ENCODE measurements at regions not wholly inside any gene's neighbourhood (a gene's known extent, or its start where the extent isn't known, plus 50 kb on each side); places are given as distances from the start of the nearest gene placed in this dataset.

- DNase-seq (ENCODE audit: low read depth) = no peak
- H3K4me3 ChIP-seq (ENCODE audit: low read length) = no peak overlapping the region
- no peaks in the 10 kb centered on the region for H3K27me3 ChIP-seq (replicated peaks; ENCODE audit: control insufficient read depth, insufficient read depth, low read length)
- H3K4me1 ChIP-seq (ENCODE audit: control insufficient read depth, insufficient read depth, low read length) = peaks cover 21% of the 10 kb centered on the region
- peaks cover 4% of the 10 kb centered on the region for H3K9me3 ChIP-seq (ENCODE audit: control insufficient read depth, low read length)
- H3K36me3 ChIP-seq (ENCODE audit: control insufficient read depth, insufficient read depth, low read length, severe bottlenecking) = no peaks in the 10 kb centered on the region
- no peak overlapping the region for H3K9ac ChIP-seq (ENCODE audit: low read length)
Observed at GRCh38 chr20:39880890-39881289, 808.1 kb downstream of the MAFB start.

- Histone ChIP-seq H3K9me3 (ENCODE audit: control insufficient read depth, low read length) (peaks cover 4% of the 10 kb centered on the region), H3K36me3 (ENCODE audit: control insufficient read depth, insufficient read depth, low read length, severe bottlenecking) (no peaks in the 10 kb centered on the region), H3K27me3 (replicated peaks; ENCODE audit: control insufficient read depth, insufficient read depth, low read length) (no peaks in the 10 kb centered on the region), H3K9ac (ENCODE audit: low read length) (no peak overlapping the region), H3K4me3 (ENCODE audit: low read length) (no peak overlapping the region), H3K4me1 (ENCODE audit: control insufficient read depth, insufficient read depth, low read length) (peaks cover 16% of the 10 kb centered on the region)
- peak; percentile 27 for DNase-seq (ENCODE audit: low read depth)
Observed at GRCh38 chr20:39879296-39879695, 809.7 kb downstream of the MAFB start.

- Histone ChIP-seq H3K9me3 (ENCODE audit: control insufficient read depth, low read length) (peaks cover 4% of the 10 kb centered on the region), H3K9ac (ENCODE audit: low read length) (no peak overlapping the region), H3K4me1 (ENCODE audit: control insufficient read depth, insufficient read depth, low read length) (peaks cover 16% of the 10 kb centered on the region), H3K4me3 (ENCODE audit: low read length) (no peak overlapping the region), H3K36me3 (ENCODE audit: control insufficient read depth, insufficient read depth, low read length, severe bottlenecking) (no peaks in the 10 kb centered on the region), H3K27me3 (replicated peaks; ENCODE audit: control insufficient read depth, insufficient read depth, low read length) (no peaks in the 10 kb centered on the region)
- DNase-seq (ENCODE audit: low read depth) = no peak
Observed at GRCh38 chr20:39878809-39879208, 810.2 kb downstream of the MAFB start.

- H3K9me3 ChIP-seq (ENCODE audit: control insufficient read depth, low read length) = peaks cover 4% of the 10 kb centered on the region
- no peak for DNase-seq (ENCODE audit: low read depth)
Observed at GRCh38 chr20:39878320-39878719, 810.7 kb downstream of the MAFB start.

GRCh38 chr20:39877788-39878187, 811.2 kb downstream of the MAFB start:
- no peak for DNase-seq (ENCODE audit: low read depth)
- Histone ChIP-seq H3K36me3 (ENCODE audit: control insufficient read depth, insufficient read depth, low read length, severe bottlenecking) (no peaks in the 10 kb centered on the region), H3K9me3 (ENCODE audit: control insufficient read depth, low read length) (peaks cover 4% of the 10 kb centered on the region), H3K9ac (ENCODE audit: low read length) (no peak overlapping the region), H3K27me3 (replicated peaks; ENCODE audit: control insufficient read depth, insufficient read depth, low read length) (no peaks in the 10 kb centered on the region), H3K4me1 (ENCODE audit: control insufficient read depth, insufficient read depth, low read length) (peaks cover 16% of the 10 kb centered on the region), H3K4me3 (ENCODE audit: low read length) (no peak overlapping the region)

More at GRCh38 chr20:39878320-39878719, 810.7 kb downstream of the MAFB start:
- Histone ChIP-seq H3K4me1 (ENCODE audit: control insufficient read depth, insufficient read depth, low read length) (peaks cover 16% of the 10 kb centered on the region), H3K27me3 (replicated peaks; ENCODE audit: control insufficient read depth, insufficient read depth, low read length) (no peaks in the 10 kb centered on the region), H3K36me3 (ENCODE audit: control insufficient read depth, insufficient read depth, low read length, severe bottlenecking) (no peaks in the 10 kb centered on the region), H3K4me3 (ENCODE audit: low read length) (no peak overlapping the region), H3K9ac (ENCODE audit: low read length) (no peak overlapping the region)

GRCh38 chr20:39876976-39877635, 811.9 kb downstream of the MAFB start:
- Histone ChIP-seq H3K9me3 (ENCODE audit: control insufficient read depth, low read length) (peaks cover 2% of the 10 kb centered on the region), H3K36me3 (ENCODE audit: control insufficient read depth, insufficient read depth, low read length, severe bottlenecking) (no peaks in the 10 kb centered on the region), H3K4me3 (ENCODE audit: low read length) (no peak overlapping the region), H3K9ac (ENCODE audit: low read length) (no peak overlapping the region), H3K4me1 (ENCODE audit: control insufficient read depth, insufficient read depth, low read length) (peaks cover 16% of the 10 kb centered on the region), H3K27me3 (replicated peaks; ENCODE audit: control insufficient read depth, insufficient read depth, low read length) (no peaks in the 10 kb centered on the region)
- no peak for DNase-seq (ENCODE audit: low read depth)

GRCh38 chr20:39875492-39876110, 813.4 kb downstream of the MAFB start:
- Histone ChIP-seq H3K27me3 (replicated peaks; ENCODE audit: control insufficient read depth, insufficient read depth, low read length) (no peaks in the 10 kb centered on the region), H3K36me3 (ENCODE audit: control insufficient read depth, insufficient read depth, low read length, severe bottlenecking) (no peaks in the 10 kb centered on the region), H3K4me3 (ENCODE audit: low read length) (no peak overlapping the region), H3K4me1 (ENCODE audit: control insufficient read depth, insufficient read depth, low read length) (peaks cover 16% of the 10 kb centered on the region), H3K9ac (ENCODE audit: low read length) (no peak overlapping the region), H3K9me3 (ENCODE audit: control insufficient read depth, low read length) (no peaks in the 10 kb centered on the region)
- no peak for DNase-seq (ENCODE audit: low read depth)

GRCh38 chr20:39874049-39874893, 814.8 kb downstream of the MAFB start:
- peak; percentile 82 for DNase-seq (ENCODE audit: low read depth)
- Histone ChIP-seq H3K27me3 (replicated peaks; ENCODE audit: control insufficient read depth, insufficient read depth, low read length) (no peaks in the 10 kb centered on the region), H3K9me3 (ENCODE audit: control insufficient read depth, low read length) (no peaks in the 10 kb centered on the region), H3K36me3 (ENCODE audit: control insufficient read depth, insufficient read depth, low read length, severe bottlenecking) (no peaks in the 10 kb centered on the region), H3K4me3 (ENCODE audit: low read length) (no peak overlapping the region), H3K4me1 (ENCODE audit: control insufficient read depth, insufficient read depth, low read length) (peaks cover 11% of the 10 kb centered on the region), H3K9ac (ENCODE audit: low read length) (no peak overlapping the region)

- no peak overlapping the region for H3K4me3 ChIP-seq (ENCODE audit: low read length)
- DNase-seq (ENCODE audit: low read depth) = no peak
- no peaks in the 10 kb centered on the region for H3K36me3 ChIP-seq (ENCODE audit: control insufficient read depth, insufficient read depth, low read length, severe bottlenecking)
- peaks cover under 1% of the 10 kb centered on the region for H3K4me1 ChIP-seq (ENCODE audit: control insufficient read depth, insufficient read depth, low read length)
- no peaks in the 10 kb centered on the region for H3K27me3 ChIP-seq (replicated peaks; ENCODE audit: control insufficient read depth, insufficient read depth, low read length)
- no peak overlapping the region for H3K9ac ChIP-seq (ENCODE audit: low read length)
- no peaks in the 10 kb centered on the region for H3K9me3 ChIP-seq (ENCODE audit: control insufficient read depth, low read length)
Observed at GRCh38 chr20:39873286-39873685, 815.8 kb downstream of the MAFB start.

GRCh38 chr20:39871013-39871412, 818.0 kb downstream of the MAFB start:
- Histone ChIP-seq H3K27me3 (replicated peaks; ENCODE audit: control insufficient read depth, insufficient read depth, low read length) (no peaks in the 10 kb centered on the region), H3K9ac (ENCODE audit: low read length) (no peak overlapping the region), H3K4me3 (ENCODE audit: low read length) (no peak overlapping the region), H3K36me3 (ENCODE audit: control insufficient read depth, insufficient read depth, low read length, severe bottlenecking) (no peaks in the 10 kb centered on the region), H3K9me3 (ENCODE audit: control insufficient read depth, low read length) (no peaks in the 10 kb centered on the region), H3K4me1 (ENCODE audit: control insufficient read depth, insufficient read depth, low read length) (no peaks in the 10 kb centered on the region)
- DNase-seq (ENCODE audit: low read depth) = no peak

GRCh38 chr20:39865446-39865845, 823.6 kb downstream of the MAFB start:
- Histone ChIP-seq H3K9me3 (ENCODE audit: control insufficient read depth, low read length) (no peaks in the 10 kb centered on the region), H3K4me3 (ENCODE audit: low read length) (no peak overlapping the region), H3K27me3 (replicated peaks; ENCODE audit: control insufficient read depth, insufficient read depth, low read length) (no peaks in the 10 kb centered on the region), H3K36me3 (ENCODE audit: control insufficient read depth, insufficient read depth, low read length, severe bottlenecking) (no peaks in the 10 kb centered on the region), H3K4me1 (ENCODE audit: control insufficient read depth, insufficient read depth, low read length) (peaks cover 3% of the 10 kb centered on the region), H3K9ac (ENCODE audit: low read length) (no peak overlapping the region)
- no peak for DNase-seq (ENCODE audit: low read depth)

Measured in adipocyte (in vitro differentiated cells).